Ishikawa (cell line): ENCODE measurements at regions not wholly inside any gene's neighbourhood (a gene's known extent, or its start where the extent isn't known, plus 50 kb on each side); places are given as distances from the start of the nearest gene placed in this dataset.

Experiments used
- EGR1 ChIP-seq: IDR thresholded peaks from 2 replicates; pipeline ENCODE4 v1.6.1; 2012
- USF1 ChIP-seq: IDR thresholded peaks from 2 replicates; pipeline ENCODE4 v1.6.1; 2012

DNA sequence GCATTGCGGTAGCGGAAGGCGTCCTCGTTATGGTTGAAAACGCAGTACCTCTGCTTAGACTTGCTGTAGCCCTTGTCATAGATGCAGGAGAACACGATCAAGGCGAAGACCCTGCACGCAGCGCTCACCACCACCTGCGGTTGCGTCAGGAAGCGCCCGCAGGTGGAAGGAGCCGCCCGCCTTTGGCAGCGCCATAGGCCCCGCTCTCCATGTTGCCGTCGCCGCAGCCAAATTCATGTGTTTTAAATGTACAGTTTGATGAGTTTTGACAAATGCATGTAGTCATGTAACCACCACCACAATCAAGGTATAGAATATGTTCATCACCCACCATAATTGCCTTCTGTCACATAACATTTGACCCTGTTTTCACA, 84.9 kb upstream of the CEP78 start:
- TF ChIP-seq USF1 (no peak), EGR1 (no peak)
